H9 (cell line): ENCODE measurements at regions not wholly inside any gene's neighbourhood (a gene's known extent, or its start where the extent isn't known, plus 50 kb on each side); places are given as distances from the start of the nearest gene placed in this dataset.

ENCODE experiments used
- DNase-seq: peaks from one replicate; pipeline ENCODE4 v3.0.0-alpha.2; 2017
- H2AFZ ChIP-seq: one replicate; pipeline ENCODE4 v1.6.1; 2013; ENCODE audit warnings: mild to moderate bottlenecking, low read length, control low read depth, moderate library complexity
- H2AK5ac ChIP-seq: 2 replicates; pipeline ENCODE4 v1.6.1; 2013; ENCODE audit warnings: low read length, control low read depth, mixed read lengths; ENCODE audit not compliant: insufficient read length
- H2BK120ac ChIP-seq: one replicate; pipeline ENCODE4 v1.6.1; 2013; ENCODE audit warnings: low read depth, mild to moderate bottlenecking, low read length, control low read depth, inconsistent platforms; ENCODE audit not compliant: poor library complexity, severe bottlenecking
- H2BK12ac ChIP-seq: 2 replicates; pipeline ENCODE4 v1.6.1; 2013; ENCODE audit warnings: low read length, control low read depth, mixed read lengths, low read depth; ENCODE audit not compliant: insufficient read length
- H2BK15ac ChIP-seq: 2 replicates; pipeline ENCODE4 v1.6.1; 2013; ENCODE audit warnings: low read depth, low read length, control low read depth
- H2BK20ac ChIP-seq: one replicate; pipeline ENCODE4 v1.6.1; 2013; ENCODE audit warnings: low read depth, mild to moderate bottlenecking, low read length, control low read depth, inconsistent platforms; ENCODE audit not compliant: poor library complexity, severe bottlenecking
- H2BK5ac ChIP-seq: 2 replicates; pipeline ENCODE4 v1.6.1; 2013; ENCODE audit warnings: low read length, control low read depth, mixed read lengths; ENCODE audit not compliant: insufficient read length
- H3K14ac ChIP-seq: 2 replicates; pipeline ENCODE4 v1.6.1; 2013; ENCODE audit warnings: low read length, control low read depth; ENCODE audit not compliant: insufficient read depth
- H3K18ac ChIP-seq: 2 replicates; pipeline ENCODE4 v1.6.1; 2013; ENCODE audit warnings: low read depth, mild to moderate bottlenecking, mixed read lengths, low read length, control low read depth; ENCODE audit not compliant: insufficient read length
- H3K23ac ChIP-seq: 2 replicates; pipeline ENCODE4 v1.6.1; 2013; ENCODE audit warnings: low read length, control low read depth, mixed read lengths, low read depth; ENCODE audit not compliant: insufficient read length
- H3K23me2 ChIP-seq: 2 replicates; pipeline ENCODE4 v1.6.1; 2013; ENCODE audit warnings: low read depth, mild to moderate bottlenecking, mixed read lengths, low read length, control low read depth; ENCODE audit not compliant: insufficient read length, poor library complexity, severe bottlenecking
- H3K27ac ChIP-seq: 2 replicates; pipeline ENCODE4 v1.5.1; 2013; ENCODE audit warnings: low read length, control low read depth, mixed read lengths, low read depth; ENCODE audit not compliant: insufficient read length
- H3K27me3 ChIP-seq: 2 replicates; pipeline ENCODE4 v1.6.1; 2013; ENCODE audit warnings: low read length, control low read depth, inconsistent platforms; ENCODE audit not compliant: insufficient read depth
- H3K4ac ChIP-seq: 2 replicates; pipeline ENCODE4 v1.6.1; 2013; ENCODE audit warnings: low read depth, mild to moderate bottlenecking, control low read depth, inconsistent platforms, low read length, moderate library complexity
- H3K4me1 ChIP-seq: 2 replicates; pipeline ENCODE4 v1.6.1; 2013; ENCODE audit warnings: low read length, control low read depth, inconsistent platforms; ENCODE audit not compliant: insufficient read depth
- H3K4me2 ChIP-seq: 2 replicates; pipeline ENCODE4 v1.6.1; 2013; ENCODE audit warnings: low read length, control low read depth, mixed read lengths; ENCODE audit not compliant: insufficient read length, insufficient read depth
- H3K56ac ChIP-seq: 2 replicates; pipeline ENCODE4 v1.6.1; 2013; ENCODE audit warnings: low read depth, mild to moderate bottlenecking, mixed read lengths, low read length, control low read depth; ENCODE audit not compliant: insufficient read length
- H3K79me1 ChIP-seq: 2 replicates; pipeline ENCODE4 v1.6.1; 2013; ENCODE audit warnings: low read depth, mild to moderate bottlenecking, moderate library complexity, low read length, control low read depth, inconsistent platforms; ENCODE audit not compliant: insufficient read depth, poor library complexity, severe bottlenecking
- H3K79me2 ChIP-seq: 2 replicates; pipeline ENCODE4 v1.6.1; 2013; ENCODE audit warnings: low read length, control low read depth, inconsistent platforms; ENCODE audit not compliant: insufficient read depth
- H3K9ac ChIP-seq: 2 replicates; pipeline ENCODE4 v1.6.1; 2013; ENCODE audit warnings: low read length, control low read depth, mixed read lengths; ENCODE audit not compliant: insufficient read length; ENCODE audit errors: extremely low read depth
- H3K9me3 ChIP-seq: one replicate; pipeline ENCODE4 v1.6.1; 2013; ENCODE audit warnings: low read depth, low read length, inconsistent platforms; ENCODE audit not compliant: control insufficient read depth
- H3T11ph ChIP-seq: one replicate; pipeline ENCODE4 v1.6.1; 2013; ENCODE audit warnings: mild to moderate bottlenecking, low read length, control low read depth, inconsistent platforms
- H4K20me1 ChIP-seq: one replicate; pipeline ENCODE4 v1.6.1; 2013; ENCODE audit not compliant: control insufficient read depth, insufficient read length, insufficient read depth
- H4K5ac ChIP-seq: 2 replicates; pipeline ENCODE4 v1.6.1; 2013; ENCODE audit warnings: low read depth, mild to moderate bottlenecking, mixed read lengths, low read length, control low read depth; ENCODE audit not compliant: insufficient read length
- H4K8ac ChIP-seq: replicated peaks from 2 replicates; pipeline ENCODE4 v1.6.1; 2013; ENCODE audit warnings: low read length, control low read depth, mixed read lengths, low read depth; ENCODE audit not compliant: insufficient read length
- H4K91ac ChIP-seq: 2 replicates; pipeline ENCODE4 v1.6.1; 2013; ENCODE audit warnings: low read depth, mild to moderate bottlenecking, moderate library complexity, mixed read lengths, low read length, control low read depth; ENCODE audit not compliant: insufficient read length
- H3K27ac Mint-ChIP-seq, 3 experiments: 2 replicates in 2 of 3; 3 replicates in 1 of 3; pipeline ENCODE4 v1.8.0; 2020 to 2021; ENCODE audit warnings: mixed read lengths in 3 of 3, mild to moderate bottlenecking in 1 of 3, moderate library complexity in 1 of 3
- H3K27me3 Mint-ChIP-seq: 2 replicates; pipeline ENCODE4 v1.8.0; 2021; ENCODE audit warnings: low read depth, mild to moderate bottlenecking, moderate library complexity, mixed read lengths
- H3K36me3 Mint-ChIP-seq, 3 experiments: 2 replicates in 2 of 3; 3 replicates in 1 of 3; pipeline ENCODE4 v1.8.0; 2020 to 2021; ENCODE audit warnings: low read depth in 3 of 3, mixed read lengths in 3 of 3; ENCODE audit not compliant: insufficient read depth in 1 of 3
- H3K4me1 Mint-ChIP-seq, 2 experiments: 2 replicates each; pipeline ENCODE4 v1.8.0; 2020; ENCODE audit warnings: mixed read lengths in 2 of 2
- H3K4me3 Mint-ChIP-seq, 2 experiments: 2 replicates in 1 of 2; 3 replicates in 1 of 2; pipeline ENCODE4 v1.8.0; 2020 to 2021; ENCODE audit warnings: mild to moderate bottlenecking in 2 of 2, mixed read lengths in 2 of 2, moderate library complexity in 1 of 2
- H3K9me3 Mint-ChIP-seq, 2 experiments: 2 replicates in 1 of 2; 3 replicates in 1 of 2; pipeline ENCODE4 v1.8.0; 2020; ENCODE audit warnings: mild to moderate bottlenecking in 2 of 2, mixed read lengths in 2 of 2, moderate library complexity in 1 of 2
- CTCF ChIP-seq: fragments of 200-600 bp; sonication (generic); conservative IDR thresholded peaks from 3 replicates; pipeline ENCODE4 v1.8.0; 2021; ENCODE audit warnings: antibody characterized with exemption, mild to moderate bottlenecking
- WGBS: extraction: QIAGEN DNeasy Blood & Tissue Kit; methylation state at CpG from one replicate; pipeline ENCODE4 v1.1.7; 2013; ENCODE audit warnings: missing lambda C conversion rate, low lambda C conversion rate, mixed read lengths; ENCODE audit not compliant: insufficient read length; ENCODE audit errors: extremely low coverage; 5-methylcytosine and 5-hydroxymethylcytosine counted together

DNA sequence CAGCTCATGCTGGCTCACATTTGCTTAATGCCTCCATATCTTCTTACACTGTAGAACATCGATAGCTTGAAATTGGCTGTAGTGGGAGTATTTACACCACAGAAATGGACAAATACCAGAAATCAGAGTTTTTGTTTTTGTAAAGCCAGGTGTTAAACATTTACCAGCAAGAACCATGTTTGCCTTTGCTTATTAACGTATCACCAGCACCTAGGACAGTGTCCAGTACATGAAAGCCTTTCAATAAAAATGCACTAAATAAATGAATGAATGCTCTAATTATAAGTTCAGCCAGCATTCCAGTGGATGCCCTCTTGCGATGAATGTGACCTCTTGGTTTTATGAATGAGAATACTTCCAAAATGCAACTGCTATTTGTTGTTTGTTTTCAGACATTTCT lies 140.4 kb upstream of the VLDLR start:
- Mint-ChIP-seq H3K4me1 (peaks cover 0 to 3% of the 10 kb centered on the region in 2 experiments; a peak in 1 of 4 replicates), H3K4me3 (no peak overlapping the region), H3K9me3 (peaks cover 0 to 3% of the 10 kb centered on the region in 2 experiments; a peak in 3 of 5 replicates), H3K27ac (no peak overlapping the region), H3K36me3 (peaks cover 0 to 8% (median 6%) of the 10 kb centered on the region in 3 experiments; a peak in 5 of 7 replicates), H3K27me3 (no peaks in the 10 kb centered on the region)
- no peak overlapping the region for H3K4me2 ChIP-seq
- no peaks in the 10 kb centered on the region for H3K79me1 ChIP-seq
- no peaks in the 10 kb centered on the region for H3K79me2 ChIP-seq
- H3T11ph ChIP-seq = no peak overlapping the region
- H3K4ac ChIP-seq = no peak overlapping the region
- no peak overlapping the region for H2BK15ac ChIP-seq
- H3K4me1 ChIP-seq = no peaks in the 10 kb centered on the region
- H3K9ac ChIP-seq = no peak overlapping the region
- no peak overlapping the region for H4K5ac ChIP-seq
- H3K9me3 ChIP-seq = no peaks in the 10 kb centered on the region
- no peak for TF ChIP-seq CTCF
- WGBS = no CpG with 5 or more reads among the region's 3 CpGs
- no peak overlapping the region for H4K91ac ChIP-seq
- H2BK120ac ChIP-seq = no peak overlapping the region
- no peak overlapping the region for H3K27ac ChIP-seq
- H3K18ac ChIP-seq = no peak overlapping the region
- no peaks in the 10 kb centered on the region for H3K23me2 ChIP-seq
- H2AK5ac ChIP-seq = no peak overlapping the region
- H2BK5ac ChIP-seq = no peak overlapping the region
- H3K27me3 ChIP-seq = no peaks in the 10 kb centered on the region
- DNase-seq = no peak
- no peak overlapping the region for H4K8ac ChIP-seq
- no peak overlapping the region for H3K14ac ChIP-seq
- no peak overlapping the region for H3K56ac ChIP-seq
- no peak overlapping the region for H2AFZ ChIP-seq
- H4K20me1 ChIP-seq = no peaks in the 10 kb centered on the region
- H2BK12ac ChIP-seq = no peak overlapping the region
- no peak overlapping the region for H3K23ac ChIP-seq
- H2BK20ac ChIP-seq = no peak overlapping the region
